GM13976 (cell line): ENCODE measurements at regions not wholly inside any gene's neighbourhood (a gene's known extent, or its start where the extent isn't known, plus 50 kb on each side); places are given as distances from the start of the nearest gene placed in this dataset.

Source experiments
- DNase-seq: peaks from one replicate; pipeline ENCODE4 v3.0.0; 2012; ENCODE audit warnings: low spot score
- CTCF ChIP-seq: IDR thresholded peaks from 2 replicates; pipeline ENCODE4 v1.5.1; 2012; ENCODE audit warnings: borderline replicate concordance, mild to moderate bottlenecking; ENCODE audit not compliant: insufficient read depth; ENCODE audit errors: extremely low read depth, missing control alignments, control extremely low read depth
- in situ Hi-C: fragments of 300-500 bp; cut with MboI; formaldehyde crosslinking; loops from one replicate; pipeline ENCODE4 v1.12.0; 2022; ENCODE audit warnings: low sequenced_read_pairs, mixed read lengths, inconsistent platforms; ENCODE audit not compliant: unreplicated experiment

GRCh38 chr13:27855381-27855780 is 63.1 kb downstream of the GSX1 start:
- no peak for TF ChIP-seq CTCF
- in situ Hi-C loops: no loop called here
- no peak for DNase-seq

GRCh38 chr13:27857282-27857681 is 62.5 kb upstream of the PDX1 start:
- DNase-seq: no peak
- no peak for TF ChIP-seq CTCF
- in situ Hi-C loops: no loop called here

- DNase-seq: no peak
- in situ Hi-C loops: no loop called here
- no peak for TF ChIP-seq CTCF
Observed at GRCh38 chr13:27858046-27858445, 61.8 kb upstream of the PDX1 start.

GRCh38 chr13:27860743-27861142 is 59.1 kb upstream of the PDX1 start:
- DNase-seq: no peak
- in situ Hi-C loops: no loop called here
- no peak for TF ChIP-seq CTCF

- in situ Hi-C loops: no loop called here
- no peak for DNase-seq
- no peak for TF ChIP-seq CTCF
Observed at GRCh38 chr13:27861165-27861564, 58.6 kb upstream of the PDX1 start.

GRCh38 chr13:27868641-27869435 is 51.0 kb upstream of the PDX1 start:
- in situ Hi-C loops: no loop called here
- TF ChIP-seq CTCF: peak; percentile 30
- DNase-seq: no peak

- TF ChIP-seq CTCF: no peak
- in situ Hi-C loops: no loop called here
- no peak for DNase-seq
Observed at GRCh38 chr13:27869436-27870095, 50.2 kb upstream of the PDX1 start.
